ENCODE measurements at regions not wholly inside any gene's neighbourhood (a gene's known extent, or its start where the extent isn't known, plus 50 kb on each side); places are given as distances from the start of the nearest gene placed in this dataset.

DNA sequence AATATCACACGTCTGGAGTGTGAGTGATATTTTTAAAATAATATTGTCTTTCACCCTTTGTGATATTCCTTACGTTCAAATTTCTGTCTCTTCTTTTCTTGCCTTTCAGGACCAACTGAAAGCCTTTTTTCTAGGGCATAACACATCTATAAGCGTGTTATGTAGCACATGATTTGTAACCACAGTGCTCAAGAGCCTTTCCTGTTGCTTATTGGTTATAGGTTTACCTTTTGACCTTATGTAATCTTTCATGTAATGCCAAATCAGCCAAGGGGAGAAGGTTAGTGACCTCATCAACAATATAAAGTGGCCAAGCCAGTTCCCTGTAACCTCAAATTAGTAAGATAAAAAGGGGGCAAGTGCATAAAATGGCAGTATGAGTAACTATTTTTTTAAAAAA is 480.2 kb downstream of the AMY1C start:
- Histone ChIP-seq H3K27me3 (no peaks in the 10 kb centered on the region), H3K4me1 (no peaks in the 10 kb centered on the region), H3K36me3 (no peaks in the 10 kb centered on the region), H3K4me3 (no peak overlapping the region), H3K27ac (no peak overlapping the region), H3K9me3 (no peaks in the 10 kb centered on the region)
- WGBS, 2 donors: 23 to 36% methylated on average over 3 of the region's 3 CpGs
- DNase-seq (no peak), ATAC-seq (no peak), FAIRE-seq (no peak)
- TF ChIP-seq, protein P1, sequence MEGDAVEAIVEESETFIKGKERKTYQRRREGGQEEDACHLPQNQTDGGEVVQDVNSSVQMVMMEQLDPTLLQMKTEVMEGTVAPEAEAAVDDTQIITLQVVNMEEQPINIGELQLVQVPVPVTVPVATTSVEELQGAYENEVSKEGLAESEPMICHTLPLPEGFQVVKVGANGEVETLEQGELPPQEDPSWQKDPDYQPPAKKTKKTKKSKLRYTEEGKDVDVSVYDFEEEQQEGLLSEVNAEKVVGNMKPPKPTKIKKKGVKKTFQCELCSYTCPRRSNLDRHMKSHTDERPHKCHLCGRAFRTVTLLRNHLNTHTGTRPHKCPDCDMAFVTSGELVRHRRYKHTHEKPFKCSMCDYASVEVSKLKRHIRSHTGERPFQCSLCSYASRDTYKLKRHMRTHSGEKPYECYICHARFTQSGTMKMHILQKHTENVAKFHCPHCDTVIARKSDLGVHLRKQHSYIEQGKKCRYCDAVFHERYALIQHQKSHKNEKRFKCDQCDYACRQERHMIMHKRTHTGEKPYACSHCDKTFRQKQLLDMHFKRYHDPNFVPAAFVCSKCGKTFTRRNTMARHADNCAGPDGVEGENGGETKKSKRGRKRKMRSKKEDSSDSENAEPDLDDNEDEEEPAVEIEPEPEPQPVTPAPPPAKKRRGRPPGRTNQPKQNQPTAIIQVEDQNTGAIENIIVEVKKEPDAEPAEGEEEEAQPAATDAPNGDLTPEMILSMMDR (IDR thresholded peaks at IDR 0.05): no peak
- intact Hi-C loops (cut with DNase I): no loop called here

- DNase-seq (no peak), ATAC-seq (no peak), FAIRE-seq (no peak)
- no peaks in the 10 kb centered on the region for H3K9me3 ChIP-seq
- no peaks in the 10 kb centered on the region for H3K4me1 ChIP-seq
- H3K4me3 ChIP-seq: no peak overlapping the region
- no peaks in the 10 kb centered on the region for H3K36me3 ChIP-seq
- intact Hi-C loops (cut with DNase I): no loop called here
- TF ChIP-seq, protein P1 (IDR thresholded peaks at IDR 0.05): no peak
- WGBS, 2 donors: 41 to 56% methylated on average over 4 of the region's 4 CpGs
- no peaks in the 10 kb centered on the region for H3K27me3 ChIP-seq
- no peak overlapping the region for H3K27ac ChIP-seq
Observed at GRCh38 chr1:104231676-104232075, 482.0 kb downstream of the AMY1C start.

GRCh38 chr1:104235141-104235540 is 485.4 kb downstream of the AMY1C start:
- no peak overlapping the region for H3K27ac ChIP-seq
- intact Hi-C loops (cut with DNase I): no loop called here
- no peak for ATAC-seq
- FAIRE-seq: no peak
- no peaks in the 10 kb centered on the region for H3K36me3 ChIP-seq
- H3K4me3 ChIP-seq: no peak overlapping the region
- H3K4me1 ChIP-seq: no peaks in the 10 kb centered on the region
- H3K27me3 ChIP-seq: no peaks in the 10 kb centered on the region
- TF ChIP-seq, protein P1 (IDR thresholded peaks at IDR 0.05): no peak
- no peak for DNase-seq
- no peaks in the 10 kb centered on the region for H3K9me3 ChIP-seq
- WGBS, 2 donors: 6 to 8% methylated on average over 3 of the region's 3 CpGs

GRCh38 chr1:104238991-104239390 is 489.3 kb downstream of the AMY1C start:
- H3K9me3 ChIP-seq: no peaks in the 10 kb centered on the region
- no peaks in the 10 kb centered on the region for H3K36me3 ChIP-seq
- intact Hi-C loops (cut with DNase I): no loop called here
- FAIRE-seq: no peak
- no peaks in the 10 kb centered on the region for H3K27me3 ChIP-seq
- WGBS, 2 donors: 15 to 23% methylated on average over 2 of the region's 2 CpGs
- ATAC-seq: no peak
- no peaks in the 10 kb centered on the region for H3K4me1 ChIP-seq
- H3K4me3 ChIP-seq: no peak overlapping the region
- TF ChIP-seq, protein P1 (IDR thresholded peaks at IDR 0.05): no peak
- no peak overlapping the region for H3K27ac ChIP-seq
- DNase-seq: no peak

DNA sequence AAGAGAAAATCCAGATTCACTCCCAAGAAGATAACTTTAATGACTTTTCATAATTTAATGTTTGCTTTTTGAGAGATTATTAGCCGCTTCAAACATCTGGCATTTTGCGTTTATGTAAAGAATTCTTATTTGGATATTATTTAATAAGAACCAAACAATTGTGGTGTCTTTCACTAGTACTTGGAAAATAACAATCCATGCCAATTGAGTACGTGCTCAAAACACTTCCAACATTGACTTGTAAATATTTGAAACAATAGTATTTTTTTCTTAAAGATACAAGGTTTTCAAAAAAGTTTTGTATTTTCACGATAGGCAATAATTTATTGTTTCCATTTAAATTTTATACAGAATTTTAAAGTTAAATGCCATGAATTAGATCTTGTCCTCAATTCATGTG is 498.7 kb downstream of the AMY1C start:
- TF ChIP-seq, protein P1 (IDR thresholded peaks at IDR 0.05): no peak
- H3K9me3 ChIP-seq: no peaks in the 10 kb centered on the region
- H3K4me3 ChIP-seq: no peak overlapping the region
- H3K27me3 ChIP-seq: no peaks in the 10 kb centered on the region
- no peak for FAIRE-seq
- no peak overlapping the region for H3K27ac ChIP-seq
- 38 to 49% methylated on average over 4 of the region's 4 CpGs for WGBS, 2 donors
- H3K36me3 ChIP-seq: no peaks in the 10 kb centered on the region
- intact Hi-C loops (cut with DNase I): no loop called here
- no peak for ATAC-seq
- no peaks in the 10 kb centered on the region for H3K4me1 ChIP-seq
- no peak for DNase-seq

All from pancreas (tissue), 10 donors.